Femur (tissue), 1 donor: ENCODE measurements at regions not wholly inside any gene's neighbourhood (a gene's known extent, or its start where the extent isn't known, plus 50 kb on each side); places are given as distances from the start of the nearest gene placed in this dataset.

Source experiments
- DNase-seq: peaks from one replicate; pipeline ENCODE4 v3.0.0-alpha.2; 2017

GRCh38 chr10:110376021-110376766 is 71.5 kb upstream of the SMNDC1 start:
- DNase-seq: no peak

- DNase-seq: no peak
Observed at GRCh38 chr10:110376767-110377160, 72.0 kb upstream of the SMNDC1 start.

- no peak for DNase-seq
Observed at GRCh38 chr10:110378006-110378405, 73.3 kb upstream of the SMNDC1 start.

GRCh38 chr10:110378533-110379108 is 73.9 kb upstream of the SMNDC1 start:
- no peak for DNase-seq

- DNase-seq: no peak
Observed at GRCh38 chr10:110379831-110380230, 75.1 kb upstream of the SMNDC1 start.

GRCh38 chr10:110380293-110380692 is 75.6 kb upstream of the SMNDC1 start:
- no peak for DNase-seq

GRCh38 chr10:110382695-110383094 is 78.0 kb upstream of the SMNDC1 start:
- DNase-seq: no peak

- no peak for DNase-seq
Observed at GRCh38 chr10:110387617-110387982, 82.9 kb upstream of the SMNDC1 start.

GRCh38 chr10:110387983-110388686 is 83.4 kb upstream of the SMNDC1 start:
- DNase-seq: no peak

GRCh38 chr10:110388687-110389052 is 84.0 kb upstream of the SMNDC1 start:
- DNase-seq: no peak

GRCh38 chr10:110389255-110389654 is 84.5 kb upstream of the SMNDC1 start:
- no peak for DNase-seq

GRCh38 chr10:110391541-110391940 is 86.8 kb upstream of the SMNDC1 start:
- DNase-seq: no peak

- no peak for DNase-seq
Observed at GRCh38 chr10:110392121-110392520, 87.4 kb upstream of the SMNDC1 start.

- no peak for DNase-seq
Observed at GRCh38 chr10:110392868-110393740, 88.4 kb upstream of the SMNDC1 start.

GRCh38 chr10:110393866-110394265 is 89.1 kb upstream of the SMNDC1 start:
- no peak for DNase-seq

- no peak for DNase-seq
Observed at GRCh38 chr10:110394296-110394695, 89.6 kb upstream of the SMNDC1 start.

GRCh38 chr10:110394898-110395297 is 90.2 kb upstream of the SMNDC1 start:
- DNase-seq: no peak

- peak; percentile 31 for DNase-seq
Observed at GRCh38 chr10:110395350-110396283, 90.9 kb upstream of the SMNDC1 start.

- DNase-seq: no peak
Observed at GRCh38 chr10:110396284-110396651, 91.5 kb upstream of the SMNDC1 start.

- no peak for DNase-seq
Observed at GRCh38 chr10:110397856-110398255, 93.1 kb upstream of the SMNDC1 start.

GRCh38 chr10:110398419-110399105 is 93.8 kb upstream of the SMNDC1 start:
- DNase-seq: peak; percentile 61
